Heart left ventricle (tissue), 13 donors: ENCODE measurements at regions not wholly inside any gene's neighbourhood (a gene's known extent, or its start where the extent isn't known, plus 50 kb on each side); places are given as distances from the start of the nearest gene placed in this dataset.

Experiments
- POLR2A ChIP-seq, 2 donors: fragments of 450-650 bp; IDR thresholded peaks; one replicate each; pipeline ENCODE4 v1.6.1; 2017; ENCODE audit warnings: antibody characterized with exemption in 2 of 2, mild to moderate bottlenecking in 2 of 2, moderate library complexity in 2 of 2
- TF ChIP-seq, protein P1 (sequence below), 12 donors: fragments of 200-600 bp; sonication (generic) in 4 of 12; IDR thresholded peaks; one replicate each; pipeline versions ENCODE4 v1.5.0 to v1.8.0; 2018 to 2022; ENCODE audit warnings: antibody characterized with exemption in 12 of 12, mild to moderate bottlenecking in 5 of 12
- donor health status: ischemic (EF 13 %, LVEDD 7.1; RV severe dilation, severe dysfunction).
- donor health status: DM: no; HTN: yes; CAD: no.
- donor health status: DM: no; HTN: no; CAD: no.
- donor health status: ischemic (EF 25% LVEDD 6.9; RV normal size, moderate dysfunction).
- donor health status: ischemic (EF 25% LVEDD 5.7; RV mildly dilated, moderate dysfunction).
- donor health status: ischemic (EF 35%, LVEDD 5.7; RV mildly dilated, moderate dysfunction).
- donor health status: nonischemic (EF 11% LVEDD 7.7; RV severe dilation, severe dysfunction).
- donor health status: DM: yes; HTN: yes; CAD: no.
- donor health status: PGD.
- donor health status: ischemic (EF 29% LVEDD 5.4; RV normal size, mild dysfunction).
- donor health status: nonischemic (EF 23%, LVEDD 6.1; RV moderate dilation, normal function).

DNA sequence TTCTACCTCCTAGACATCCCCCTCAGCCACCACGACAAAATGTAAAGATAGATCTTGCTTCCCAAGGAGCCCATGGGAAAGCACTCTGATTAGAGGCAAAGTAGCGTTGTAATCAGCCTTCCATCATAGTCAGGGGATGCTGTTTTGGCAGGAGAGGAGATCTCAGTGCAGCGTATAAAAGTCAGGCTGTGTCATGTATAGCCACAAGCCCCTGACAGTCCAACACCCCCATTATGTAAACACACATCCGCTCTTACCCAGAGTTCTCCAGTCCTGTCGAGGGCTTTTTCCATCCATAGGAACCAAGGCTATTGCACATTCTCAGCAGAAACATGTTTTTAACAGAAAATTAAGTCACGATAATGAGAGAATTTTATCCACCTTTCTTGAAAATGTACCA, 156.3 kb downstream of the CYSLTR2 start:
- TF ChIP-seq, protein P1, sequence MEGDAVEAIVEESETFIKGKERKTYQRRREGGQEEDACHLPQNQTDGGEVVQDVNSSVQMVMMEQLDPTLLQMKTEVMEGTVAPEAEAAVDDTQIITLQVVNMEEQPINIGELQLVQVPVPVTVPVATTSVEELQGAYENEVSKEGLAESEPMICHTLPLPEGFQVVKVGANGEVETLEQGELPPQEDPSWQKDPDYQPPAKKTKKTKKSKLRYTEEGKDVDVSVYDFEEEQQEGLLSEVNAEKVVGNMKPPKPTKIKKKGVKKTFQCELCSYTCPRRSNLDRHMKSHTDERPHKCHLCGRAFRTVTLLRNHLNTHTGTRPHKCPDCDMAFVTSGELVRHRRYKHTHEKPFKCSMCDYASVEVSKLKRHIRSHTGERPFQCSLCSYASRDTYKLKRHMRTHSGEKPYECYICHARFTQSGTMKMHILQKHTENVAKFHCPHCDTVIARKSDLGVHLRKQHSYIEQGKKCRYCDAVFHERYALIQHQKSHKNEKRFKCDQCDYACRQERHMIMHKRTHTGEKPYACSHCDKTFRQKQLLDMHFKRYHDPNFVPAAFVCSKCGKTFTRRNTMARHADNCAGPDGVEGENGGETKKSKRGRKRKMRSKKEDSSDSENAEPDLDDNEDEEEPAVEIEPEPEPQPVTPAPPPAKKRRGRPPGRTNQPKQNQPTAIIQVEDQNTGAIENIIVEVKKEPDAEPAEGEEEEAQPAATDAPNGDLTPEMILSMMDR (IDR thresholded peaks at IDR 0.05) = no peak
- TF ChIP-seq POLR2A (IDR thresholded peaks at IDR 0.05) = no peak
